ENCODE measurements at regions not wholly inside any gene's neighbourhood (a gene's known extent, or its start where the extent isn't known, plus 50 kb on each side); places are given as distances from the start of the nearest gene placed in this dataset.

- no peaks in the 10 kb centered on the region for H3K9me3 ChIP-seq (ENCODE audit: control insufficient read depth in 2 of 2, low read length in 2 of 2)
- no peaks in the 10 kb centered on the region for H3K27me3 ChIP-seq (ENCODE audit: control insufficient read depth, insufficient read depth, low read length)
- no peak overlapping the region for H3K27ac Mint-ChIP-seq
- DNase-seq (no peak), ATAC-seq (ENCODE audit: low read depth in 2 of 2) (no peak)
- no peaks in the 10 kb centered on the region for H3K36me3 ChIP-seq (ENCODE audit: control insufficient read depth, insufficient read depth, low read length)
- H3K9me3 Mint-ChIP-seq: peaks cover 0 to 5% (median 1%) of the 10 kb centered on the region in 7 donors
- no peak overlapping the region for H3K4me3 Mint-ChIP-seq
- no peak overlapping the region for H3K4me3 ChIP-seq (ENCODE audit: low read depth, low read length)
- H3K4me1 Mint-ChIP-seq: no peaks in the 10 kb centered on the region
- no peaks in the 10 kb centered on the region for H3K36me3 Mint-ChIP-seq
- H3K27me3 Mint-ChIP-seq: no peaks in the 10 kb centered on the region
- no peak overlapping the region for H3K27ac ChIP-seq (ENCODE audit: insufficient read depth, low read length, poor library complexity, severe bottlenecking)
- no peaks in the 10 kb centered on the region for H3K4me1 ChIP-seq (ENCODE audit: control insufficient read depth, insufficient read depth, low read length, poor library complexity, severe bottlenecking)
Observed at GRCh38 chr20:40203032-40203431, 486.0 kb downstream of the MAFB start.

GRCh38 chr20:40197691-40198090 is 491.3 kb downstream of the MAFB start:
- no peaks in the 10 kb centered on the region for H3K36me3 Mint-ChIP-seq
- Histone ChIP-seq H3K27ac (ENCODE audit: insufficient read depth, low read length, poor library complexity, severe bottlenecking) (no peak overlapping the region), H3K4me3 (ENCODE audit: low read depth, low read length) (no peak overlapping the region), H3K9me3 (ENCODE audit: control insufficient read depth in 2 of 2, low read length in 2 of 2) (no peaks in the 10 kb centered on the region), H3K4me1 (ENCODE audit: control insufficient read depth, insufficient read depth, low read length, poor library complexity, severe bottlenecking) (no peaks in the 10 kb centered on the region), H3K36me3 (ENCODE audit: control insufficient read depth, insufficient read depth, low read length) (no peaks in the 10 kb centered on the region), H3K27me3 (ENCODE audit: control insufficient read depth, insufficient read depth, low read length) (no peaks in the 10 kb centered on the region)
- no peak overlapping the region for H3K27ac Mint-ChIP-seq
- H3K9me3 Mint-ChIP-seq: peaks cover 0 to 2% (median 0%) of the 10 kb centered on the region in 7 donors
- H3K4me3 Mint-ChIP-seq: no peak overlapping the region
- no peaks in the 10 kb centered on the region for H3K4me1 Mint-ChIP-seq
- H3K27me3 Mint-ChIP-seq: no peaks in the 10 kb centered on the region
- no peak for DNase-seq
- ATAC-seq (ENCODE audit: low read depth in 2 of 2): no peak

- Mint-ChIP-seq H3K36me3 (no peaks in the 10 kb centered on the region), H3K27me3 (no peaks in the 10 kb centered on the region), H3K4me3 (no peak overlapping the region), H3K9me3 (peaks cover 0 to 2% (median 0%) of the 10 kb centered on the region in 7 donors), H3K4me1 (no peaks in the 10 kb centered on the region), H3K27ac (no peak overlapping the region)
- H3K4me1 ChIP-seq (ENCODE audit: control insufficient read depth, insufficient read depth, low read length, poor library complexity, severe bottlenecking): no peaks in the 10 kb centered on the region
- H3K9me3 ChIP-seq (ENCODE audit: control insufficient read depth in 2 of 2, low read length in 2 of 2): no peaks in the 10 kb centered on the region
- no peak overlapping the region for H3K4me3 ChIP-seq (ENCODE audit: low read depth, low read length)
- H3K36me3 ChIP-seq (ENCODE audit: control insufficient read depth, insufficient read depth, low read length): no peaks in the 10 kb centered on the region
- ATAC-seq (ENCODE audit: low read depth in 2 of 2): no peak
- H3K27me3 ChIP-seq (ENCODE audit: control insufficient read depth, insufficient read depth, low read length): no peaks in the 10 kb centered on the region
- H3K27ac ChIP-seq (ENCODE audit: insufficient read depth, low read length, poor library complexity, severe bottlenecking): no peak overlapping the region
- DNase-seq: no peak
Observed at GRCh38 chr20:40196846-40197436, 492.1 kb downstream of the MAFB start.

GRCh38 chr20:40195742-40196141 is 493.3 kb downstream of the MAFB start:
- Histone ChIP-seq H3K27ac (ENCODE audit: insufficient read depth, low read length, poor library complexity, severe bottlenecking) (no peak overlapping the region), H3K4me1 (ENCODE audit: control insufficient read depth, insufficient read depth, low read length, poor library complexity, severe bottlenecking) (no peaks in the 10 kb centered on the region), H3K27me3 (ENCODE audit: control insufficient read depth, insufficient read depth, low read length) (no peaks in the 10 kb centered on the region), H3K4me3 (ENCODE audit: low read depth, low read length) (no peak overlapping the region), H3K9me3 (ENCODE audit: control insufficient read depth in 2 of 2, low read length in 2 of 2) (no peaks in the 10 kb centered on the region), H3K36me3 (ENCODE audit: control insufficient read depth, insufficient read depth, low read length) (no peaks in the 10 kb centered on the region)
- no peak overlapping the region for H3K27ac Mint-ChIP-seq
- H3K27me3 Mint-ChIP-seq: no peaks in the 10 kb centered on the region
- peaks cover 0 to 2% (median 0%) of the 10 kb centered on the region in 7 donors for H3K9me3 Mint-ChIP-seq
- ATAC-seq (ENCODE audit: low read depth in 2 of 2) (no peak), DNase-seq (no peak)
- H3K4me3 Mint-ChIP-seq: no peak overlapping the region
- H3K4me1 Mint-ChIP-seq: no peaks in the 10 kb centered on the region
- no peaks in the 10 kb centered on the region for H3K36me3 Mint-ChIP-seq

- Histone ChIP-seq H3K36me3 (ENCODE audit: control insufficient read depth, insufficient read depth, low read length) (no peaks in the 10 kb centered on the region), H3K4me1 (ENCODE audit: control insufficient read depth, insufficient read depth, low read length, poor library complexity, severe bottlenecking) (no peaks in the 10 kb centered on the region), H3K4me3 (ENCODE audit: low read depth, low read length) (no peak overlapping the region), H3K27me3 (ENCODE audit: control insufficient read depth, insufficient read depth, low read length) (no peaks in the 10 kb centered on the region), H3K27ac (ENCODE audit: insufficient read depth, low read length, poor library complexity, severe bottlenecking) (no peak overlapping the region), H3K9me3 (ENCODE audit: control insufficient read depth in 2 of 2, low read length in 2 of 2) (no peaks in the 10 kb centered on the region)
- Mint-ChIP-seq H3K27ac (no peak overlapping the region), H3K9me3 (peaks cover 0 to 3% (median 0%) of the 10 kb centered on the region in 7 donors), H3K36me3 (no peaks in the 10 kb centered on the region), H3K4me3 (no peak overlapping the region), H3K4me1 (no peaks in the 10 kb centered on the region), H3K27me3 (no peaks in the 10 kb centered on the region)
- DNase-seq (no peak), ATAC-seq (ENCODE audit: low read depth in 2 of 2) (no peak)
Observed at GRCh38 chr20:40192529-40192928, 496.5 kb downstream of the MAFB start.

- no peaks in the 10 kb centered on the region for H3K4me1 ChIP-seq (ENCODE audit: control insufficient read depth, insufficient read depth, low read length, poor library complexity, severe bottlenecking)
- no peak overlapping the region for H3K27ac ChIP-seq (ENCODE audit: insufficient read depth, low read length, poor library complexity, severe bottlenecking)
- H3K9me3 ChIP-seq (ENCODE audit: control insufficient read depth in 2 of 2, low read length in 2 of 2): no peaks in the 10 kb centered on the region
- Mint-ChIP-seq H3K27ac (no peak overlapping the region), H3K9me3 (peaks cover 0 to 3% (median 0%) of the 10 kb centered on the region in 7 donors), H3K27me3 (no peaks in the 10 kb centered on the region), H3K4me1 (no peaks in the 10 kb centered on the region), H3K4me3 (no peak overlapping the region), H3K36me3 (no peaks in the 10 kb centered on the region)
- H3K36me3 ChIP-seq (ENCODE audit: control insufficient read depth, insufficient read depth, low read length): no peaks in the 10 kb centered on the region
- ATAC-seq (ENCODE audit: low read depth in 2 of 2) (no peak), DNase-seq (no peak)
- H3K4me3 ChIP-seq (ENCODE audit: low read depth, low read length): no peak overlapping the region
- no peaks in the 10 kb centered on the region for H3K27me3 ChIP-seq (ENCODE audit: control insufficient read depth, insufficient read depth, low read length)
Observed at GRCh38 chr20:40192081-40192480, 497.0 kb downstream of the MAFB start.

- Mint-ChIP-seq H3K4me1 (no peaks in the 10 kb centered on the region), H3K9me3 (peaks cover 0 to 3% (median 0%) of the 10 kb centered on the region in 7 donors), H3K4me3 (no peak overlapping the region), H3K27ac (no peak overlapping the region), H3K36me3 (no peaks in the 10 kb centered on the region), H3K27me3 (no peaks in the 10 kb centered on the region)
- no peak for ATAC-seq (ENCODE audit: low read depth in 2 of 2)
- Histone ChIP-seq H3K27me3 (ENCODE audit: control insufficient read depth, insufficient read depth, low read length) (no peaks in the 10 kb centered on the region), H3K36me3 (ENCODE audit: control insufficient read depth, insufficient read depth, low read length) (no peaks in the 10 kb centered on the region), H3K27ac (ENCODE audit: insufficient read depth, low read length, poor library complexity, severe bottlenecking) (no peak overlapping the region), H3K4me3 (ENCODE audit: low read depth, low read length) (no peak overlapping the region), H3K4me1 (ENCODE audit: control insufficient read depth, insufficient read depth, low read length, poor library complexity, severe bottlenecking) (no peaks in the 10 kb centered on the region), H3K9me3 (ENCODE audit: control insufficient read depth in 2 of 2, low read length in 2 of 2) (no peaks in the 10 kb centered on the region)
- DNase-seq: no peak
Observed at GRCh38 chr20:40191573-40191972, 497.5 kb downstream of the MAFB start.

- Mint-ChIP-seq H3K27ac (no peak overlapping the region), H3K4me1 (no peaks in the 10 kb centered on the region), H3K9me3 (peaks cover 0 to 3% (median 0%) of the 10 kb centered on the region in 7 donors), H3K36me3 (no peaks in the 10 kb centered on the region), H3K27me3 (no peaks in the 10 kb centered on the region), H3K4me3 (no peak overlapping the region)
- DNase-seq: no peak
- ATAC-seq (ENCODE audit: low read depth in 2 of 2): no peak
- H3K36me3 ChIP-seq (ENCODE audit: control insufficient read depth, insufficient read depth, low read length): no peaks in the 10 kb centered on the region
- no peak overlapping the region for H3K27ac ChIP-seq (ENCODE audit: insufficient read depth, low read length, poor library complexity, severe bottlenecking)
- no peaks in the 10 kb centered on the region for H3K4me1 ChIP-seq (ENCODE audit: control insufficient read depth, insufficient read depth, low read length, poor library complexity, severe bottlenecking)
- no peaks in the 10 kb centered on the region for H3K27me3 ChIP-seq (ENCODE audit: control insufficient read depth, insufficient read depth, low read length)
- H3K9me3 ChIP-seq (ENCODE audit: control insufficient read depth in 2 of 2, low read length in 2 of 2): no peaks in the 10 kb centered on the region
- H3K4me3 ChIP-seq (ENCODE audit: low read depth, low read length): no peak overlapping the region
Observed at GRCh38 chr20:40189621-40190020, 499.4 kb downstream of the MAFB start.

Data from CD4-positive, CD25-positive, alpha-beta regulatory T cell (primary cell).